ENCODE measurements at regions not wholly inside any gene's neighbourhood (a gene's known extent, or its start where the extent isn't known, plus 50 kb on each side); places are given as distances from the start of the nearest gene placed in this dataset.
"Not testable (repeated sequence)": the region's sequence is repeated elsewhere in the genome, so short reads cannot be mapped to it uniquely, and the experiment has no call there.

DNA sequence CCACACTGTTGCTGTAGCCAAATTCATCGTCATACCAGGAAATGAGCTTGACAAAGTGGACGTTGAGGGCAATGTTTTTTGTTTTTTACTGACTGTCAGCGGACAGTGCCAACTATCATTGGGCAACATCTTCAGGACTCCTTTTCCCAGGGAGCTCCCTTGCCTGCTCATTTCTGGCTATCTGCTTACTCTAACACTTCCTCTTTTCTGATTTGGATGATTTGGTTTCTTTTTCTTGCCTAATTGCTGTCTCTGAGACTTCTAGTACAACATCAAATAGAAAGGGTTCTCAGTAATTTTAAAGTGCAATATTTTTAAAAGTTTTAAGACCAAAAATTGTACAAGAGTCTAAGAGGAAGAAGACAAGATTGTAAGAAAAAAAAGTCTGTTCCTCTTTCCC lies 92.0 kb upstream of the KLHL4 start:
- no peaks in the 10 kb centered on the region for H3K36me3 ChIP-seq (ENCODE audit: control insufficient read depth, insufficient read depth, low read length)
- H3K27ac ChIP-seq (ENCODE audit: low read depth, low read length): no peak overlapping the region
- no peak overlapping the region for H3K4me3 ChIP-seq (ENCODE audit: low read length)
- WGBS, 2 experiments (ENCODE audit: insufficient coverage in 1 of 2, insufficient read length in 1 of 2): 100% methylated on average over 3 of the region's 3 CpGs; no CpG with 5 or more reads in 1 of the 2 experiments
- Mint-ChIP-seq H3K27me3 (ENCODE audit: insufficient read depth) (no peaks in the 10 kb centered on the region), H3K4me3 (no peak overlapping the region), H3K9me3 (peaks cover 4% of the 10 kb centered on the region), H3K4me1 (peaks cover 6% of the 10 kb centered on the region), H3K27ac (no peak overlapping the region), H3K36me3 (ENCODE audit: low read depth) (no peaks in the 10 kb centered on the region)
- H3K4me1 ChIP-seq (ENCODE audit: control insufficient read depth, insufficient read depth, low read length): no peaks in the 10 kb centered on the region
- DNase-seq: no peak
- H3K27me3 ChIP-seq (ENCODE audit: control insufficient read depth, insufficient read depth, low read length, poor library complexity, severe bottlenecking): no peaks in the 10 kb centered on the region
- H3K9me3 ChIP-seq (ENCODE audit: control insufficient read depth, low read length): no peaks in the 10 kb centered on the region
- no peak overlapping the region for H3K9ac ChIP-seq (ENCODE audit: extremely low read depth, low read length, poor library complexity, severe bottlenecking)
- TF ChIP-seq, protein P1, sequence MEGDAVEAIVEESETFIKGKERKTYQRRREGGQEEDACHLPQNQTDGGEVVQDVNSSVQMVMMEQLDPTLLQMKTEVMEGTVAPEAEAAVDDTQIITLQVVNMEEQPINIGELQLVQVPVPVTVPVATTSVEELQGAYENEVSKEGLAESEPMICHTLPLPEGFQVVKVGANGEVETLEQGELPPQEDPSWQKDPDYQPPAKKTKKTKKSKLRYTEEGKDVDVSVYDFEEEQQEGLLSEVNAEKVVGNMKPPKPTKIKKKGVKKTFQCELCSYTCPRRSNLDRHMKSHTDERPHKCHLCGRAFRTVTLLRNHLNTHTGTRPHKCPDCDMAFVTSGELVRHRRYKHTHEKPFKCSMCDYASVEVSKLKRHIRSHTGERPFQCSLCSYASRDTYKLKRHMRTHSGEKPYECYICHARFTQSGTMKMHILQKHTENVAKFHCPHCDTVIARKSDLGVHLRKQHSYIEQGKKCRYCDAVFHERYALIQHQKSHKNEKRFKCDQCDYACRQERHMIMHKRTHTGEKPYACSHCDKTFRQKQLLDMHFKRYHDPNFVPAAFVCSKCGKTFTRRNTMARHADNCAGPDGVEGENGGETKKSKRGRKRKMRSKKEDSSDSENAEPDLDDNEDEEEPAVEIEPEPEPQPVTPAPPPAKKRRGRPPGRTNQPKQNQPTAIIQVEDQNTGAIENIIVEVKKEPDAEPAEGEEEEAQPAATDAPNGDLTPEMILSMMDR (conservative IDR thresholded peaks at IDR 0.05): no peak

DNA sequence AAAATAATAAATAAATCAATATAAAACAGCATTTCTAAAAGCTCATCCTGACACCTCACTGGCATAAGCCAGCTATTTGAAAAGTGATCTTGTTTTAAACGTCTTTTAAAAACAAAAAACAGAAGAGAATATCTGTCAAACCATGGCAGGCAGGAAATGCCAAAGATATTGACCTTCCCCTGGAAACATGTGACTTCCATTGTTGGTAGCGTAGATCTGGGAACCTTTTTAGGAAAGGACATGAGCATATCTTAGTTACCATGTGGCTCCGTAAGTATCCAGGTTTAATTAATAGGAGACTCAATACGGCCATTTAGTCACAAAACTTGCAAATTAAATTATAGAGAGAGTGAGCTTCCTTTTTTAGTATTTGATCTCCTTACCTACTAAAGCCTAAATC lies 83.0 kb upstream of the KLHL4 start:
- no peaks in the 10 kb centered on the region for H3K9me3 ChIP-seq (ENCODE audit: control insufficient read depth, low read length)
- Mint-ChIP-seq H3K36me3 (ENCODE audit: low read depth) (no peaks in the 10 kb centered on the region), H3K4me3 (no peak overlapping the region), H3K27me3 (ENCODE audit: insufficient read depth) (no peaks in the 10 kb centered on the region), H3K9me3 (no peaks in the 10 kb centered on the region), H3K27ac (no peak overlapping the region), H3K4me1 (no peaks in the 10 kb centered on the region)
- H3K9ac ChIP-seq (ENCODE audit: extremely low read depth, low read length, poor library complexity, severe bottlenecking): no peak overlapping the region
- H3K36me3 ChIP-seq (ENCODE audit: control insufficient read depth, insufficient read depth, low read length): no peaks in the 10 kb centered on the region
- 80 to 89% methylated on average over 1 to 4 of the region's 4 CpGs for WGBS, 2 experiments (ENCODE audit: insufficient coverage in 1 of 2, insufficient read length in 1 of 2)
- H3K27me3 ChIP-seq (ENCODE audit: control insufficient read depth, insufficient read depth, low read length, poor library complexity, severe bottlenecking): no peaks in the 10 kb centered on the region
- H3K27ac ChIP-seq (ENCODE audit: low read depth, low read length): no peak overlapping the region
- H3K4me1 ChIP-seq (ENCODE audit: control insufficient read depth, insufficient read depth, low read length): no peaks in the 10 kb centered on the region
- no peak overlapping the region for H3K4me3 ChIP-seq (ENCODE audit: low read length)
- TF ChIP-seq, protein P1 (conservative IDR thresholded peaks at IDR 0.05): no peak
- no peak for DNase-seq

DNA sequence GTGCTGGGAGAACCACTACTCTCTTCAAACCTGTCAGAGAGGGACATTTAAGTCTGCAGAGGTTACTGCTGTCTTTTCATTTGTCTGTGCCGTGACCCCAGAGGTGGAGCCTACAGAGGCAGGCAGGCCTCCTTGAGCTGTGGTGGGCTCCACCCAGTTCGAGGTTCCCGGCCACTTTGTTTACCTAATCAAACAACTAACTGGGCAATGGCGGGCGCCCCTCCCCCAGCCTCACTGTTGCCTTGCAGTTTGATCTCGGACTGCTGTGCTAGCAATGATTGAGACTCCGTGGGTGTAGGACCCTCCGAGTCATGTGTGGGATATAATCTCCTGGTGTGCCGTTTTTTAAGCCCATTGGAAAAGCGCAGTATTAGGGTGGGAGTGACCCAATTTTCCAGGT lies 69.0 kb upstream of the KLHL4 start:
- H3K9me3 ChIP-seq (ENCODE audit: control insufficient read depth, low read length); DNase-seq; H3K27ac ChIP-seq (ENCODE audit: low read depth, low read length); H3K27ac Mint-ChIP-seq; H3K27me3 ChIP-seq (ENCODE audit: control insufficient read depth, insufficient read depth, low read length, poor library complexity, severe bottlenecking); H3K36me3 Mint-ChIP-seq (ENCODE audit: low read depth); H3K4me3 ChIP-seq (ENCODE audit: low read length); H3K36me3 ChIP-seq (ENCODE audit: control insufficient read depth, insufficient read depth, low read length); H3K9ac ChIP-seq (ENCODE audit: extremely low read depth, low read length, poor library complexity, severe bottlenecking); H3K4me1 Mint-ChIP-seq; H3K27me3 Mint-ChIP-seq (ENCODE audit: insufficient read depth); H3K4me3 Mint-ChIP-seq; H3K4me1 ChIP-seq (ENCODE audit: control insufficient read depth, insufficient read depth, low read length): not testable (repeated sequence)
- peaks cover 53% of the 10 kb centered on the region for H3K9me3 Mint-ChIP-seq
- WGBS, 2 experiments (ENCODE audit: insufficient coverage in 1 of 2, insufficient read length in 1 of 2): 75 to 80% methylated on average over 2 to 4 of the region's 10 CpGs

DNA sequence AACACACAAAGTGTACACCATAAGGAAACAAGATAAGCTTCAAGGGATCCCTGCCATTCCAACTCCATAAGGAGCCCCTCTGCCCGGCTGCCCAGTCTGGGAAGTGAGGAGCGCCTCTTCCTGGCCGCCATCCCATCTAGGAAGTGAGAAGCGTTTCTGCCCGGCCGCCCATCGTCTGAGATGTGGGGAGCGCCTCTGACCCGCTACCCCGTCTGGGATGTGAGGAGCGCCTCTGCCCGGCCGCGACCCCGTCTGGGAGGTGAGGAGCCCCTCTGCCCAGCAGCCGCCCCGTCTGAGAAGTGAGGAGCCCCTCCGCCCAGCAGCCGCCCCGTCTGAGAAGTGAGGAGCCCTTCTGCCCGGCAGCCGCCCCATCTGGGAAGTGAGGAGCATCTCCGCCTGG lies 51.8 kb upstream of the KLHL4 start:
- not testable (repeated sequence) for H3K4me3 ChIP-seq (ENCODE audit: low read length); H3K36me3 ChIP-seq (ENCODE audit: control insufficient read depth, insufficient read depth, low read length); H3K4me3 Mint-ChIP-seq; DNase-seq; H3K36me3 Mint-ChIP-seq (ENCODE audit: low read depth); H3K27me3 Mint-ChIP-seq (ENCODE audit: insufficient read depth); H3K27ac ChIP-seq (ENCODE audit: low read depth, low read length); H3K9me3 ChIP-seq (ENCODE audit: control insufficient read depth, low read length); H3K9ac ChIP-seq (ENCODE audit: extremely low read depth, low read length, poor library complexity, severe bottlenecking); H3K27me3 ChIP-seq (ENCODE audit: control insufficient read depth, insufficient read depth, low read length, poor library complexity, severe bottlenecking); H3K27ac Mint-ChIP-seq; H3K4me1 ChIP-seq (ENCODE audit: control insufficient read depth, insufficient read depth, low read length)
- peaks cover 31% of the 10 kb centered on the region for H3K9me3 Mint-ChIP-seq
- H3K4me1 Mint-ChIP-seq: peaks cover 26% of the 10 kb centered on the region
- WGBS, 2 experiments (ENCODE audit: insufficient coverage in 1 of 2, insufficient read length in 1 of 2): 67% methylated on average over 6 of the region's 23 CpGs; no CpG with 5 or more reads in 1 of the 2 experiments
